IMR-90 (cell line): ENCODE measurements at regions not wholly inside any gene's neighbourhood (a gene's known extent, or its start where the extent isn't known, plus 50 kb on each side); places are given as distances from the start of the nearest gene placed in this dataset.

Experiments used
- ATAC-seq: fragments of 200-7000 bp; cut with Tn5 transposase; 2 replicates; pipeline ENCODE4 v1.9.1; 2020; ENCODE audit warnings: low read depth, mild to moderate bottlenecking, moderate library complexity
- BruUV-seq: library from RNA; stranded (reverse); fragments of 400-500 nt; replicated peaks from 2 replicates; lab custom pipeline; 2021; lab: Mats Ljungman, UMichigan
- CTCF ChIA-PET: fragments of 300-600 bp; formaldehyde crosslinking; extraction: SDS; loops from one replicate; lab custom pipeline; 2021; ENCODE audit warnings: antibody characterized with exemption; lab: Yijun Ruan, JAX
- POLR2A ChIA-PET: fragments of 300-600 bp; sonication (Branson Sonifier 250); formaldehyde crosslinking; loops from one replicate; lab custom pipeline; 2022; ENCODE audit warnings: antibody characterized with exemption; ENCODE audit not compliant: unreplicated experiment; lab: Charles Lee
- DNase-seq: peaks from one replicate; pipeline ENCODE4 v3.0.0; 2013
- H2AFZ ChIP-seq: replicated peaks from 2 replicates; pipeline ENCODE3; 2013; ENCODE audit warnings: low read length, mild to moderate bottlenecking; ENCODE audit not compliant: poor library complexity
- H2AK5ac ChIP-seq: 2 replicates; pipeline ENCODE4 v1.6.1; 2013; ENCODE audit warnings: low read depth, low read length, inconsistent platforms
- H2AK9ac ChIP-seq: replicated peaks from 2 replicates; pipeline ENCODE3; 2013; ENCODE audit warnings: mild to moderate bottlenecking, low read depth, low read length, moderate library complexity; ENCODE audit not compliant: poor library complexity
- H2BK120ac ChIP-seq: 2 replicates; pipeline ENCODE4 v1.6.1; 2013; ENCODE audit warnings: low read depth, low read length, inconsistent platforms
- H2BK15ac ChIP-seq: 3 replicates; pipeline ENCODE4 v1.6.1; 2013; ENCODE audit warnings: low read depth, low read length, inconsistent platforms
- H2BK20ac ChIP-seq: 2 replicates; pipeline ENCODE4 v1.6.1; 2013; ENCODE audit warnings: low read depth, mild to moderate bottlenecking, inconsistent platforms, low read length, moderate library complexity
- H2BK5ac ChIP-seq: 2 replicates; pipeline ENCODE4 v1.6.1; 2013; ENCODE audit warnings: mild to moderate bottlenecking, low read depth, low read length, inconsistent platforms; ENCODE audit not compliant: poor library complexity, severe bottlenecking
- H3K14ac ChIP-seq: replicated peaks from 2 replicates; pipeline ENCODE4 v1.6.1; 2013; ENCODE audit warnings: low read depth, low read length, inconsistent platforms
- H3K18ac ChIP-seq: 2 replicates; pipeline ENCODE4 v1.6.1; 2013; ENCODE audit warnings: low read depth, low read length, control low read depth
- H3K23ac ChIP-seq: 2 replicates; pipeline ENCODE4 v1.6.1; 2013; ENCODE audit warnings: low read depth, low read length, inconsistent platforms
- H3K27ac ChIP-seq: 2 replicates; pipeline ENCODE4 v1.5.1; 2013; ENCODE audit warnings: mild to moderate bottlenecking, control low read depth, low read length; ENCODE audit not compliant: insufficient read depth
- H3K27me3 ChIP-seq: 2 replicates; pipeline ENCODE4 v1.6.1; 2013; ENCODE audit warnings: low read length; ENCODE audit not compliant: control insufficient read depth, insufficient read depth
- H3K36me3 ChIP-seq: 2 replicates; pipeline ENCODE4 v1.6.1; 2013; ENCODE audit warnings: low read length, mixed read lengths; ENCODE audit not compliant: control insufficient read depth, insufficient read depth
- H3K4ac ChIP-seq: 2 replicates; pipeline ENCODE4 v1.6.1; 2013; ENCODE audit warnings: low read depth, low read length, inconsistent platforms
- H3K4me1 ChIP-seq: 2 replicates; pipeline ENCODE4 v1.6.1; 2013; ENCODE audit warnings: low read length, mixed read lengths; ENCODE audit not compliant: control insufficient read depth, insufficient read depth
- H3K4me2 ChIP-seq: 2 replicates; pipeline ENCODE4 v1.6.1; 2013; ENCODE audit warnings: low read depth, mild to moderate bottlenecking, control low read depth, low read length, moderate library complexity
- H3K4me3 ChIP-seq: 2 replicates; pipeline ENCODE4 v1.5.1; 2013; ENCODE audit warnings: low read depth, mild to moderate bottlenecking, control low read depth, low read length, moderate library complexity; ENCODE audit not compliant: insufficient read depth
- H3K56ac ChIP-seq: 2 replicates; pipeline ENCODE4 v1.6.1; 2013; ENCODE audit warnings: low read length, inconsistent platforms; ENCODE audit not compliant: insufficient read depth; ENCODE audit errors: extremely low read depth
- H3K79me1 ChIP-seq, 2 experiments: 2 replicates each; pipeline ENCODE4 v1.6.1; 2013; ENCODE audit warnings: low read length in 2 of 2, inconsistent platforms in 1 of 2, low read depth in 1 of 2
- H3K9ac ChIP-seq: 2 replicates; pipeline ENCODE4 v1.6.1; 2013; ENCODE audit warnings: low read depth, low read length, control low read depth
- H3K9me1 ChIP-seq: 2 replicates; pipeline ENCODE4 v1.6.1; 2013; ENCODE audit warnings: low read length, inconsistent platforms; ENCODE audit not compliant: insufficient read depth
- H3K9me3 ChIP-seq: 2 replicates; pipeline ENCODE4 v1.6.1; 2013; ENCODE audit warnings: low read length; ENCODE audit not compliant: control insufficient read depth, insufficient read depth
- H4K20me1 ChIP-seq: 2 replicates; pipeline ENCODE4 v1.6.1; 2013; ENCODE audit warnings: low read length, inconsistent platforms; ENCODE audit not compliant: insufficient read depth
- H4K5ac ChIP-seq: 2 replicates; pipeline ENCODE4 v1.6.1; 2013; ENCODE audit warnings: mild to moderate bottlenecking, low read depth, low read length, control low read depth
- H4K8ac ChIP-seq, 2 experiments: 2 replicates each; pipeline ENCODE4 v1.6.1; 2013; ENCODE audit warnings: low read depth in 2 of 2, low read length in 2 of 2, control low read depth in 1 of 2, inconsistent platforms in 1 of 2
- H4K91ac ChIP-seq: 2 replicates; pipeline ENCODE4 v1.6.1; 2013; ENCODE audit warnings: low read depth, low read length, inconsistent platforms; ENCODE audit not compliant: insufficient read depth
- BHLHE40 ChIP-seq: fragments of 150-350 bp; IDR thresholded peaks from 2 replicates; pipeline ENCODE4 v1.6.1; 2016; ENCODE audit warnings: mild to moderate bottlenecking, low read depth, low read length
- CEBPB ChIP-seq: IDR thresholded peaks from 2 replicates; pipeline ENCODE4 v1.6.1; 2012; ENCODE audit warnings: low read depth, low read length, improper control_type of control experiment
- CHD1 ChIP-seq: IDR thresholded peaks from 2 replicates; pipeline ENCODE4 v1.6.1; 2012; ENCODE audit warnings: low read depth, low read length, improper control_type of control experiment
- FOS ChIP-seq: fragments of 150-350 bp; IDR thresholded peaks from 2 replicates; pipeline ENCODE4 v1.6.1; 2016; ENCODE audit warnings: low read depth, low read length
- MAFK ChIP-seq: IDR thresholded peaks from 2 replicates; pipeline ENCODE4 v1.6.1; 2012; ENCODE audit warnings: low read depth, low read length, improper control_type of control experiment
- MAZ ChIP-seq: IDR thresholded peaks from 2 replicates; pipeline ENCODE4 v1.6.1; 2012; ENCODE audit warnings: low read depth, mild to moderate bottlenecking, low read length, improper control_type of control experiment, moderate library complexity, borderline replicate concordance
- MXI1 ChIP-seq: IDR thresholded peaks from 2 replicates; pipeline ENCODE4 v1.6.1; 2012; ENCODE audit warnings: low read depth, mild to moderate bottlenecking, low read length, moderate library complexity, borderline replicate concordance
- NFE2L2 ChIP-seq: fragments of 150-350 bp; IDR thresholded peaks from 2 replicates; pipeline ENCODE4 v1.6.1; 2016; ENCODE audit warnings: low read depth, mild to moderate bottlenecking, low read length
- POLR2A ChIP-seq: IDR thresholded peaks from 2 replicates; pipeline ENCODE4 v1.6.1; 2012; ENCODE audit warnings: mild to moderate bottlenecking, low read depth, low read length
- RAD21 ChIP-seq: IDR thresholded peaks from 2 replicates; pipeline ENCODE4 v1.6.1; 2012; ENCODE audit warnings: low read length, improper control_type of control experiment
- RCOR1 ChIP-seq: IDR thresholded peaks from 2 replicates; pipeline ENCODE4 v1.6.1; 2012; ENCODE audit warnings: mild to moderate bottlenecking, low read length, improper control_type of control experiment; ENCODE audit not compliant: insufficient replicate concordance
- RFX5 ChIP-seq: IDR thresholded peaks from 2 replicates; pipeline ENCODE4 v1.8.0; 2012; ENCODE audit warnings: low read depth, mild to moderate bottlenecking, low read length, moderate library complexity
- SMC3 ChIP-seq: fragments of 150-350 bp; IDR thresholded peaks from 2 replicates; pipeline ENCODE4 v1.6.1; 2016; ENCODE audit warnings: low read depth, mild to moderate bottlenecking, antibody characterized with exemption, low read length, moderate library complexity
- WGBS, 2 experiments: methylation state at CpG; one replicate each; pipeline versions ENCODE4 v1.1.5 to v1.1.7; 2013; ENCODE audit warnings: missing lambda C conversion rate in 2 of 2; ENCODE audit not compliant: insufficient read length in 1 of 2; ENCODE audit errors: extremely low coverage in 2 of 2; 5-methylcytosine and 5-hydroxymethylcytosine counted together
- dilution Hi-C: fragments of 300-500 bp; cut with HindIII; formaldehyde crosslinking; loops from one replicate; pipeline ENCODE4 v1.14.3; 2018; ENCODE audit warnings: low sequenced_read_pairs; ENCODE audit not compliant: unreplicated experiment
- in situ Hi-C: fragments of 300-500 bp; cut with MboI; formaldehyde crosslinking; loops from 3 replicates; pipeline ENCODE4 v1.14.3; 2019; ENCODE audit warnings: low sequenced_read_pairs, inconsistent platforms, mixed read lengths
- intact Hi-C: fragments of 100-400 bp; cut with micrococcal nuclease; formaldehyde crosslinking; loops from 2 replicates; pipeline ENCODE4 v1.10.0; 2022
- TF ChIP-seq, protein P1 (sequence below): fragments of 150-350 bp; IDR thresholded peaks from 2 replicates; pipeline ENCODE4 v1.6.1; 2016; ENCODE audit warnings: low read depth, mild to moderate bottlenecking, low read length, moderate library complexity, borderline replicate concordance
- TF ChIP-seq, protein P2 (sequence below): conservative IDR thresholded peaks from 2 replicates; pipeline ENCODE4 v1.5.1; 2012; ENCODE audit warnings: mild to moderate bottlenecking, low read depth, low read length, improper control_type of control experiment
- TF ChIP-seq, protein P3 (sequence below): fragments of 150-350 bp; IDR thresholded peaks from 2 replicates; pipeline ENCODE4 v1.6.1; 2017; ENCODE audit warnings: mild to moderate bottlenecking, antibody characterized with exemption, low read length, low read depth

DNA sequence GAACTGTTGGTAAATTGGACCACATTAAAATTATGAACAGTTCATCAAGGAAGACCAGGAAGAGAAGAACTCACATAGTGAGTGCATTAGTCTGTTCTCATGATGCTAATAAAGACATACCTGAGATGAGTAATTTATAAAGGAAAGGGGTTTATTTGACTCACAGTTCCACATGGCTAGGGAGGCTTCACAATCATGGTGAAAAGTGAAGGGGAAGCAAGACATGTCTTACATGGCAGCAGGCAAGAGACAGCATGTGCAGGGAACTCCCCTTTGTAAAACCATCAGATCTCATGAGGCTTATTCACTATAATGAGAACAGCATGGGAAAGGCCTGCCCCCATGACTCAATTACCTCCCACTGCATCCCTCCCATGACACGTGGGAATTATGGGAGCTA lies 135.9 kb upstream of the MAN2A1 start:
- no TSS peak for BruUV-seq
- CTCF ChIA-PET, result no interaction called here
- dilution Hi-C loops, result no loop called here

More for the DNA sequence above, 135.9 kb upstream of the MAN2A1 start:
- POLR2A ChIA-PET, result no interaction called here
- H4K91ac ChIP-seq, result no peak overlapping the region
- H3K79me1 ChIP-seq, result no peaks in the 10 kb centered on the region
- no peak overlapping the region for H3K9ac ChIP-seq
- H3K23ac ChIP-seq, result no peak overlapping the region
- no peak overlapping the region for H2BK20ac ChIP-seq
- no peak overlapping the region for H2BK120ac ChIP-seq
- in situ Hi-C loops, result no loop called here
- H2AFZ ChIP-seq, result no peak overlapping the region
- intact Hi-C loops, result no loop called here
- TF ChIP-seq NFE2L2 (no peak), FOS (no peak), MAFK (no peak), RCOR1 (no peak), MAZ (no peak), CEBPB (no peak), BHLHE40 (no peak), CHD1 (no peak), RFX5 (no peak), MXI1 (no peak), RAD21 (no peak), POLR2A (no peak), SMC3 (no peak)
- TF ChIP-seq, protein P1, sequence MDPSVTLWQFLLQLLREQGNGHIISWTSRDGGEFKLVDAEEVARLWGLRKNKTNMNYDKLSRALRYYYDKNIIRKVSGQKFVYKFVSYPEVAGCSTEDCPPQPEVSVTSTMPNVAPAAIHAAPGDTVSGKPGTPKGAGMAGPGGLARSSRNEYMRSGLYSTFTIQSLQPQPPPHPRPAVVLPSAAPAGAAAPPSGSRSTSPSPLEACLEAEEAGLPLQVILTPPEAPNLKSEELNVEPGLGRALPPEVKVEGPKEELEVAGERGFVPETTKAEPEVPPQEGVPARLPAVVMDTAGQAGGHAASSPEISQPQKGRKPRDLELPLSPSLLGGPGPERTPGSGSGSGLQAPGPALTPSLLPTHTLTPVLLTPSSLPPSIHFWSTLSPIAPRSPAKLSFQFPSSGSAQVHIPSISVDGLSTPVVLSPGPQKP, result no peak
- TF ChIP-seq, protein P2, sequence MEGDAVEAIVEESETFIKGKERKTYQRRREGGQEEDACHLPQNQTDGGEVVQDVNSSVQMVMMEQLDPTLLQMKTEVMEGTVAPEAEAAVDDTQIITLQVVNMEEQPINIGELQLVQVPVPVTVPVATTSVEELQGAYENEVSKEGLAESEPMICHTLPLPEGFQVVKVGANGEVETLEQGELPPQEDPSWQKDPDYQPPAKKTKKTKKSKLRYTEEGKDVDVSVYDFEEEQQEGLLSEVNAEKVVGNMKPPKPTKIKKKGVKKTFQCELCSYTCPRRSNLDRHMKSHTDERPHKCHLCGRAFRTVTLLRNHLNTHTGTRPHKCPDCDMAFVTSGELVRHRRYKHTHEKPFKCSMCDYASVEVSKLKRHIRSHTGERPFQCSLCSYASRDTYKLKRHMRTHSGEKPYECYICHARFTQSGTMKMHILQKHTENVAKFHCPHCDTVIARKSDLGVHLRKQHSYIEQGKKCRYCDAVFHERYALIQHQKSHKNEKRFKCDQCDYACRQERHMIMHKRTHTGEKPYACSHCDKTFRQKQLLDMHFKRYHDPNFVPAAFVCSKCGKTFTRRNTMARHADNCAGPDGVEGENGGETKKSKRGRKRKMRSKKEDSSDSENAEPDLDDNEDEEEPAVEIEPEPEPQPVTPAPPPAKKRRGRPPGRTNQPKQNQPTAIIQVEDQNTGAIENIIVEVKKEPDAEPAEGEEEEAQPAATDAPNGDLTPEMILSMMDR, result no peak
- TF ChIP-seq, protein P3, sequence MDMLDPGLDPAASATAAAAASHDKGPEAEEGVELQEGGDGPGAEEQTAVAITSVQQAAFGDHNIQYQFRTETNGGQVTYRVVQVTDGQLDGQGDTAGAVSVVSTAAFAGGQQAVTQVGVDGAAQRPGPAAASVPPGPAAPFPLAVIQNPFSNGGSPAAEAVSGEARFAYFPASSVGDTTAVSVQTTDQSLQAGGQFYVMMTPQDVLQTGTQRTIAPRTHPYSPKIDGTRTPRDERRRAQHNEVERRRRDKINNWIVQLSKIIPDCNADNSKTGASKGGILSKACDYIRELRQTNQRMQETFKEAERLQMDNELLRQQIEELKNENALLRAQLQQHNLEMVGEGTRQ, result no peak
- H3K9me1 ChIP-seq, result no peaks in the 10 kb centered on the region
- no peak overlapping the region for H3K4me2 ChIP-seq
- H3K27me3 ChIP-seq, result no peaks in the 10 kb centered on the region
- ATAC-seq (no peak), DNase-seq (no peak)
- no peak overlapping the region for H2BK15ac ChIP-seq
- H3K36me3 ChIP-seq, result no peaks in the 10 kb centered on the region
- no peak overlapping the region for H4K5ac ChIP-seq
- H3K14ac ChIP-seq, result no peak overlapping the region
- H2AK5ac ChIP-seq, result no peak overlapping the region
- H3K56ac ChIP-seq, result no peak overlapping the region
- H3K27ac ChIP-seq, result no peak overlapping the region
- H3K4ac ChIP-seq, result no peak overlapping the region
- H2AK9ac ChIP-seq, result no peak overlapping the region
- H3K9me3 ChIP-seq, result no peaks in the 10 kb centered on the region
- H3K18ac ChIP-seq, result no peak overlapping the region
- H3K4me1 ChIP-seq, result no peaks in the 10 kb centered on the region
- H3K4me3 ChIP-seq, result no peak overlapping the region
- no CpG with 5 or more reads among the region's 1 CpG for WGBS, 2 experiments
- H4K20me1 ChIP-seq, result no peaks in the 10 kb centered on the region
- no peak overlapping the region for H4K8ac ChIP-seq
- no peak overlapping the region for H2BK5ac ChIP-seq
